DMS79 (cell line): ENCODE measurements at regions not wholly inside any gene's neighbourhood (a gene's known extent, or its start where the extent isn't known, plus 50 kb on each side); places are given as distances from the start of the nearest gene placed in this dataset.

Experiments used
- DNase-seq: peaks from one replicate; lab custom pipeline; 2025; lab: John Stamatoyannopoulos, UW

DNA sequence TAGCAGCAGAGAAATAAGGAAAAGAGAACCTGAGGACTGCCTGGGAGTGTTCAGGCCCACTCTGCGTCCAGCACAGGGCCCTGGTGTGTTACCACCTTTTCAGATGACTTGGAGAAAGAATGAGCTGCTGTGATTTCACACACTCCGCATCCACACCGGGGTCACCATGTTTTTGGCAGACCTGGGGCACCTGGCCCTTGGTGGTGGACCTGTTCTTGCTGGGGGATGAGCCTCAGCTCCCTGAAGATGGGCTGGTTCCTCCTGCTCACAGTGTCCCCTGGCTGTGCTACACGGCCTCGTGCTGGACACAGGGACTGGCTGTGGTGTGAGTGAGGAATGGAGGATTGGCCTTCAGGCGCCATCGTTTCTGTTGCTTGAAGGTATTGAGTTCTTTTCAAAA lies 1381.4 kb downstream of the TBC1D22A start:
- DNase-seq, result no peak

DNA sequence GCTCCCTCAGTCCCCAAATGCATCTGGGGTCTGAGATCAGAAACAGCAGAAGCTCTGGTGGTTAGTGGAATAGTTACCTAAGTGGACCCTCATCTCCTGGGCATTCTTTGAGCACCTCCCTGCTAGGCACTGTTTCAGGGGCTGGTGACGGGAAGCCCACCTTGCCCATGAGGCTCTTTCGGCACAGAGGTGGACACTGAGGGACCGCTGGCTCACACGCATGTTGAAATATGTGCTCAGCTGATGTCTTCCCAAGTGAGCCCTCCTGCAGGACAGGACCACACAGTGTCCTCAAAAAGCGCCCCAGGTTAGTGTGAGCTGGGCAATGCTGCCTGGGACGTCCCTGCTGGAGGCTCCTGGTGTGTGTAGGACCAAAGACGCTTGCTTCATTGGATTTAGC lies 1379.9 kb downstream of the TBC1D22A start:
- no peak for DNase-seq

DNA sequence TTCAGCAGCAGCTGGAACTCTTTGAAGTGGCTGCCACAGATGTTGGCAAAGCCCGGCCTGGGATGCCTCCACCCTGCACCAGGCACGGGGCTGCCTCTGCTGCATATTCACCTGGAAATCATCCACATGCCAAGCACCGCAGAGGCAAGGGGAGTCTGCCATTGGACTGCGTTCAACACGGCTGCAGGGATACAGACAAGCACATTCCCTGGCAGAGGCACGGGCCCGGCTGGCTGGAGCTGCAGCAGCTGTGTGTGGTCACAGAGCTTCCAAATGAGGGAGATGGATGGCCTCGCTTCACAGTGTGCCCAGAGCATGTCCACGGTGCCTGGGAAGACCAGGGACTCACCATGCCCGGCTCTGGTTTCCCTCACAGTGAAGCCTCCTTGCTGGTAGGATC lies 1378.9 kb downstream of the TBC1D22A start:
- DNase-seq, result peak; percentile 47

DNA sequence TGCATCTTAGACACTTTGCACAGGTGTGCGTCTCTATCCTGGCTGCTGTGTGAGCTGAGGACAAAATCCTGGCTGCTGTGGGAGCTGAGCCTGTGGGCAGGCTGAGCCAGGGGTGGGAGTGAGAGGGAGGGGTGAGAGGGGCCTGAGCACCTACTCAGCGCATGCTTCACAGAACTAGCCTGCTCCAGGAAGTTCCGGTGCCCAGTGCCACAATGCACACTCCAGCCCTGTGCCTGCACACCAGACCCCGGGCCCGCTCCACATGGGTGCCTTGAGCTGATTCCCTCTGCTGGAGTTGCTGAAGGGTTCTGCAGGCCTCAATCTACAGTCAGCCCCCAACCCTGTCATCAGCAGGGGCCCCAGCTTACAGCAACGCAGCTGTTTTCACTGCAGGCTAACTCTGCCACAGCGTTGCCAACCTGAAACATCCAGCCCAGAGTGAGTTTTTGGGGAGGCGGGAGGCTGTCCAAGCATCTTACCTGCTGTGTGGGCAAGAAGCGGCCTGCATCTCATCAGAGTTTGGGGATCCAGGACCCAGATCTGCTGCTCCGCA lies 1377.9 kb downstream of the TBC1D22A start:
- no peak for DNase-seq

DNA sequence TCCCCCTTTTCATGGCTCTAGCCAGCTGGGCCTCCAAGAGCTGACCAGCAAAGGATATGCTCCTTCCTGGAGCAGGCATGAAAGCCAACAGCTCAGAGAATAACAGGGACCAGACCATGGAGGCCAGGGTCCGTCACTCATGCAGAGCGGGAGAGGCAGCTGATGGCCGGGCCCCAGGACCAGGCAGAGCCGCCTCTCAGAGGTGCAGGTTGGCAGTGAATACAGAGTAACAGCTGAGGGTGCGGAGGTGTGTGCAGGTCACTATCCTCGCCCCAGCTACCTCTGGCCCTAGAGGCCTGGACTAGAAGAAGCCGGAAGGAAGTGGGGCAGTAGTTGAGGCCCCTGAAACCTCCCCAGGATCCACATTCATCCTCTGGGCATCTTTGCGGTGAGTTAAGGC lies 1377.3 kb downstream of the TBC1D22A start:
- no peak for DNase-seq

DNA sequence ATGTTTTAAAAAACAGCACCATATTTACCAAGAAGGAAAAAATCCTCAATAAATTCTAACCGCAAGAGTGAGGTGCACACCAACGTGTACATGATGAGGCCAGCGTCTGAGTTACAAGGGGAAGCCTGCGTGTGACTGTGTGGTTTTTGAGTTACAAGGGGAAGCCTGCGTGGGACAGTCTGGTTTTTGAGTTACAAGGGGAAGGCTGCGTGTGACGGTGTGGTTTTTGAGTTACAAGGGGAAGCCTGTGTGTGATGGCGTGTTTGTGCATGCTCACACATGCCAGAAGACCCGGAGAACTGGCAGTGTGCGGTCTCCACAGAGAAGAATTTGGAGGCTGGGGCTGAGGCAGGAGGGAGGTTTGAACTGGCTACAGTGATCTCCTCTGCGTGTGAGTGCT lies 1376.4 kb downstream of the TBC1D22A start:
- no peak for DNase-seq

DNA sequence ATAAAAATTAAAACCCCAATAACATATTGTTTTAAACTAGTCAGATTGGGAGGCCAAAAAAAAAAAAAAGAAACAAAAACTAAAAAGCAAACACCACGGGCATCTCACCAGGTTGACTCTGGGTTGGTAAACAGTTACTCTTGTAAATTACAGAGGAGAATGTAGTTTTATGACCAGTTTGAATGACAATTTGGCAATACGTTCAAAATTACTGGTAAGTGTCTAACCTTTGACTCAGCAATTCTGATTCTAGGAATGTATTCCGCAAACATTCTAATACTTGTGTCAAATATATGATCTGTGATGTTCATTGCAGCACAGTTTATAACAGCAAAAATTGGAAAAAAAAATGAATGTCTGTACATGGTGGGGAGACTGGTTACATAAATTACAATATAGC lies 1376.0 kb downstream of the TBC1D22A start:
- DNase-seq, result no peak

DNA sequence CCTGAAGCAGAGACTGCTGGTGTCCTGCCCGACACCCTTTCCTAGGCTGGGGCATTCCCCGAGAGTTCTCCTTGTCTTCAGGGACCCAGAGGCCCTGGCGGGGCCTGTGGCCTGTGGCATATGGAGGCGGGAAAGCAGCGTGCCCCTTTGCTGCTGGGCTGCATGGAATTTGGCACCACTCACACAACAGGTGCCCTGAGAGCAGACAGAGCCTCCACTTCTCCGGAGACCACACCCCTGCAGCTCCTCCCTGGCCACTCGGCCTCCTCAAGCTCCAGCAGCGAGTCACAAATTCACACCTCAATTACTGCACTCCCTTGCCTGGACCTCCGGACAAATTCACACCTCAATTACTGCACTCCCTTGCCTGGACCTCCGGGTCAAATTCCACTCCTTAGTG lies 1375.2 kb downstream of the TBC1D22A start:
- DNase-seq, result peak; percentile 37

DNA sequence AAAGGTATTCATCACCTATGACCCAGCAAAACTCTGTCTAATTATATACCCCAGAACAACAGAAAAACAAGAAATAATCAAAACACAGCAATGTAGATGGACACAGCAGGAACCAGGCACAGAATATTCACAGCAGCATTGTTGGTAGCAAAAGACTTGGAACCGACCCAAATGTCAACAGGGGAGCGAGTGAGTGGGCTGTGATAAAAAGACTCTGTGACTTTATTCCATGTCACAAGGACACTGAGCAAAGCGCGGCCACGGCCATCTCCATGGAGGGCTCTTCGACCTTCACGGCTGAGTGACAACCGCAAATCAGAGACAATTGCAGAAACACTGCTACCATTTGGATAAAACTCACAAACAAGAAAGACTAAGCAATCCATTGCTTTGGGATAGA lies 1373.1 kb downstream of the TBC1D22A start:
- peak; percentile 68 for DNase-seq

DNA sequence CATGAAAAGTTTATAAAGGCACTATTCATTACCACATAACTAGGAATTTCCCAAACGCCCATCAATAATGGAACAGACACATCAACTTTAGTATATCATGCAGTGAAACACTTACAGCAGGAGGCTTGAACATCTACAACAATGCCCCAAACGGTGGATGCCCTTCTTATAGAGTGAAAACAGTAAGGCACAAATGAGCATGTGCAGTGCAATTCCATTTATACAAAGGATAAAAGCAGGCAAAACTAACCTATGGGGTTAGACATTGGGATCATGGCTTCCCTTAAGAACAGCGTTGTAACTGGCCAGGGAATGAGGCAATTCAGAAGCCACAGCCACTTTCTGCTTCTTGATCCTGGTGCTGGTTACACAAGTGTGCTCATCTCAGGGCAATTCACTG lies 1363.0 kb downstream of the TBC1D22A start:
- DNase-seq, result no peak

DNA sequence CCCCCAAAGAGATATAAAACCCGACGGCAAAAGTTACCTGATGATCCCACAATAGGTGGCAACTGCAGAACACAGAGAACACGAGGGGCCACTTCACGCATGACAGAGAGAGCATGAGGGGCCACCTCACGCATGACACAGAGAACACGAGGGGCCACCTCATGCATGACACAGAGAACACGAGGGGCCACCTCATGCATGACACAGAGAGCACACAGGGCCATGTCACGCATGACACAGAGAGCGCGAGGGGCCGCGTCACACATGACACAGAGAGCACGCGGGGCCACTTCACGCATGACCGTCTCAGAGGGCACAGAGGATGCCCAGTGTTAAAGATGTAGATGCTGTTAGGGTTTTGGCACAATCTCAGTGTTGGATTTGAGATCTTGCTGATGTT lies 1359.5 kb downstream of the TBC1D22A start:
- no peak for DNase-seq

DNA sequence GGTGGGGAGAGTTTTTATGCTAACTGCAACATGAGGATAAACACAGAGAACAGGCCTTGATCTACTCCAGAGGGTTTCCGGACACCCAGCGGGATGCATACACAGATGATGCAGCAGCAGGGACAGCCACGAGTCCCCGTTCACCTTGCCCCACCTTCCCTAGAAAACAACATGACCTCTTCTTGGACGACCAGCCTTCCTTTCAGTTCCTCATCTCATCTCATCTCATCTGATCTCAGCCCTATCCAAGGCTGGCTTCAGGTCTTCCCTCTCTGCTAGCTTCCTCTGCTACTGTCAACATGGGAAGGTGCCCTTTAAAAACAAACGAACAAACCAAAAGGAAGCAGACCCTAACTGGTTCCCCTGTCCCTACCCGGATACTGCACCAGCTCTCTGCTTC lies 1356.2 kb downstream of the TBC1D22A start:
- DNase-seq, result no peak

DNA sequence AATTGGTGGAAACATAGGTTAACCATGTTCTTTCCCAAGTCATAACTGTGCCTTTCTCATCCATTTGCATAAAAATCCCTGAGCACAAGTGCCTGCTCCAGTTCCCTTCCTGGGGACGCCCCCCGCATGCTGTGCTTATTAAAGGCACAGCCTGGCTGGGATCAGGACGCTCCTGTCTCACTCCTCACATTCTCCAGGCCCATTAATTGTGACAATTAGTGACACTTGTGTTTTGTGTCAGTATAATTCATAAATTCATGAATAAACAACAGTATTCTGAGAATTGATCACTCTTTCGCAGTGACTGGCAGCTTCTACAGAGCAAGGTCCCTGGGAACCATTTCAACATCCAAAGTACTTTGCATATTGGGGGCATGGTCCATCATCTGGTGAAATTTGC lies 1354.4 kb downstream of the TBC1D22A start:
- no peak for DNase-seq

DNA sequence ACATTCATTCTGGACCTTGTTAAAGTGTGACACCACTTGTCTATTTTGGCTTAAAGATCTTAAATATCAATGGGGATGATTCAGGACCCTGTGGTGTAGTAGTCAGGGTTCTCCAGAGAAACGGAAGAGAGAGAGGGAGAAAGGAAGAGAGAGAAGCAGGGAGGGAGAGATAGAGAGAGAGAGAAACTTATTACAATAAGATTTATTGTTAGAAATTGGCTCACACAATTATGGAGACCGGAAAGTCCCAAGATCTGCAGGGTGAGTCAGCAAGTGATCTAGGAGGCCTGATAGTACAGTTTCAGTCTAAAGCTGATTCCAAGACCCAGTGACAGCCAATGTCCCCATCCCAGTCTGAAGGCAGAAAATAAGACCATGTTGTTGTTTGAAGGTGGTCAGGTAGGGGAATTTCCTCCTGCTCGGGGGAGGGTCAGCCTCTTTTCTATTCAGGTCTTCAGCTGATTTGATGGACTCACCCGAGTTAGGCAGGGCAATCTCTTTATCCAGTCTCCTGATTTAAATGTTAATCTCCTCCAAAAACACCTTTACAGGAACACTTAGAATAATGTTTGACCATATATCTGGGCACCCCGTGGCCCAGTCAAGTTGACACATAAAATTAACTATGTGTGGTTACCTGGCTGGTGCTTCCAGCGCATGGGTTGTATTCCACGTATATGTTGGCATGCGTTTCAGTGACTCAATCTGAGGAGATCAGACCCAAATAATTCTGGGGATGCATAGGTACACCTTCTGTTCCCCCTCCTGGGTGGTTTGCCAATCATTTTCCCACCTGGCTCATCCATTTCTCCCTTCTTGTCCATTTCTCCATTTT lies 1350.5 kb downstream of the TBC1D22A start:
- DNase-seq, result no peak

DNA sequence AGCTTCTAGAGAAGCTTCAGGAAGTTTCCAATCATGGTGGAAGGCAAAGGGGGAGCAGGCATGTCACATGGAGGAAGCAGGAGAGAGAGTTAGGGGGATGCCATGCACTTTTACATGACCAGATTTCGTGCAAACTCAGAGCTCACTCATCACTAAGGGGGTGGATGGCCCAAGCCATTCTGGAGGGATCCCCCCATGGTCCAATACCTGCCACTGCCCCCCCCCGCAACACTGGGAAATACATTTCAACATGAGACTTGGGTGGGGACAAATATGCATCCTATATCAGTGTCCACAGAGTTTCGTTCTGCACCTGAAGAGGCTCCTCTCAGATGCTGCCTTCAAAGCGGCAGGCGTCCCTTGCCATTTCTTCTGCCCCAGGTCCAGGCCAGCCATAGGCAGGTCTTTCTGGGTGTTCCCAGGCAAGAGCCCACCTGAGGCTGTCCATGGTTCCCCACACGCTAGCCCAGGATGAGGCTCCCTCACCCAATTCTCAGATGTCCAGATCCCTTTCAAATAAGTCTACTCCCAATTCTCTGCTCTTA lies 1344.3 kb downstream of the TBC1D22A start:
- no peak for DNase-seq

DNA sequence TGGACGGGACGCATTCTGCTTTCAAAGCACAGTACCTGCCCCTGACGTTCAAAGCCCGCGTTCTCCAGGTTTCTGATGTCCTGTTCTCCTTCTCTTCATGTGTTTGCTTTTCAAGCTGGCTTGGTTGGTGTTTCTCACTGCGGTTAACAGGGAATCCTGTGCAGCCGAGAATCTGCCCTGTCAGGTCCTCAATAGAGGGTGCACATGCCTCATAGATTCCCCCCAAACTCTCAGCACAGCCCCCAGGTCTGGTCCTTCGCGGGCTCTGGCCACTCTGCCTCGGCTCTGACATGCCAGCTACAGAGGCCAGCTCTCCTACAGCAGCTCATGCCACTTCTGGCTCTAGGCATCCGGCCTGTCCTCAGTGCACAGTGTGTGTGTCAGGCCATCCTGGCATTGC lies 1343.8 kb downstream of the TBC1D22A start:
- DNase-seq, result no peak

DNA sequence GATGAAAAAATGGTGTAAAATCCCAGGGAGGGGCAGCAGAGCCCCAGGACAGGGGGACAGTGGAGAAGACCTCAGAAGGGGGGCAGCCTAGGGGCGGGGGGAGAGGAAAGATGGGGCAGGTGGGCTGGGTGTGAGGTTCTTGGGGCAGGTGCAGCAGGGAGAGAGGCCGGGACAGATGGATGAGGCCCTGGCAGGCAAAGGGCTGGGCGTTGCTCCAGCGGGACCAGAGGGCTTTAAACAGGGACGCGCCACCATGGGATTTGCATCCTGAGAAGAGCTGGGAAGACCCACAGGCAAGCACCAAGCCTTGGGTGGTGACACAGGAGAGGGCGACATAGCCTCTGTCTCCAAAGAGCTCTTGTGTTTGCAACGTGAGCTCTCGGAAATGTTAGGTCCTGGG lies 1342.8 kb downstream of the TBC1D22A start:
- no peak for DNase-seq

DNA sequence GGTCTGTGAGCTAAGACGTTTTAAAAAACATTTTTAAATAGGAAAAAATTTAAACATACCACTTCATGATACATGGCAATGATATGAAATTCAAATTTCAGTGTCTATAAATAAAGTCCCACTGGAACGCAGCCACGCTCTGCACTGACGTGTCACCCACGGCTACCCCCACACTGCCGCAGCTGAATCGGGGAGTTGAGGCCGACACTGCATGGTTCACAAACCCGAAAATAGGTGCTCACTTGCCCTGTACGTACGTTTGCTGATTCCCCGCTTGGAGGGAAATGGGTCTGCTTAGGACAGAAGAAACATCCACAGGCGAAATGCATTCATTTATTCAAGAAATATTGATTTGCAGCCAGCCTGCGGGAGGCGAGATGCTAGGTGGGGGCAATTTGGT lies 1342.3 kb downstream of the TBC1D22A start:
- DNase-seq, result no peak

DNA sequence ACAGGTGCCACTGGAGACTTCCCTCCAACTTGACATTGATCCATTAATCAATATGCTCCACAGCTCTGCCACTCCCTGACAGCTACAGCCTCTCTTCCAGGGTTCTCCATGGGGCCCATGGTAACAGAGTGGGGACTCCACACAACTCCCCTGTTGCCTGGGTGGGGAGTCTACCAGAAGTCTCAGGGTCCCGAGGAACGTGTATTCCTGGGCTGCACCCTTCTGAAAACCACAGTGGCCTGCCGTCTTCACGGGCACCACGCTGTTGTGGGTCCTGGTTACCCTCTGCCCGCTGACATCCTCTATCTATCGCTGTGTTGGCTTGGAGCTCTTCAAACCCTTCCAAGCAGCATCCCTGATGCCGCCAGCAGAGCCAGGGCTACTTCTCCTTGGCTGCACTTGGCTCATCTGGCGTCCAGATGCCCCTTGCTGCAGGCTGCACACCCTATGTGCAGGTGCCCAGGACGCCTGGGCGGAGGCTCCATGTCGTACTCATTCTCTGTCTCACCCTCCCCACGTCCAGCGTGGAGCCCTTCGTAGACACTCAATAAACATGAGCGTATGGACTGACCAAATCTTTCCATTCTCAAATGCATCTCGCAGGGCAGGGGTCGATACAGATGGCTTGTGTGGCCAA lies 1341.8 kb downstream of the TBC1D22A start:
- DNase-seq, result no peak

DNA sequence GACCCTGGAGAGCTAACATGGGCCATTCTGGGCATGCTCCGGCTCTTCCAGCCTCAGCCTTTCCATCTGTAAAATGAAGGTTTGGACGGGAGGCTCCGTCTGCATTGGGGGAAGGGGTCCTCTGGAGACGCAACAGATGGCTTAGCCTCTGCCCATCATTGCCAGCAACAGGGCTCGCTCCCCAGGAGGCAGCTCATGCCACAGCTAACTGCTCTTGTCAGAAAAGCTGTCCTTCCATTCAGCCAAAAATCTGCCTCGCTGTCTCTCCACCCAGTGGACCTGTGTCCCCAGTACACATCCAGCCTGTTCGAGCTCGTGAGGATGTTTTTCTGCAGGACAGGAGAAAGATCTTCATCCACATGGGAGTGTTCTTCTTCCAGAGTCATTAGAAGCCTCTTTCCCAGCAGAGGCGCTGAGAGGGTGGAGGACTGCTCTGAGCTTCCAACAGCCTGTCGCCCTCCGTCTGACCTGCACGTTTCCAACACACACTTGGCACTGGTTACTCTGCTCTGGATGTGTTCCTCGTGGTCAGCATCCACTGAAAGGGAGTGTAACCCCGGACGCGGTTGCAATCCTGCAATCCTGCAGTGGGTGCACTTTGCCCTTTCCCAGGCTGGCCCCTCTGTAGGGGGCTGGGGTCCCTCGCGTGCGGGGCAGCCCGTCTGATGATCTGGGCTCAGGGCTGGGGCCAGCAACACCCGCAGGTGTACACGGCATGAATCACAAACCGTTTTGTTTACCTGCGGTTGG lies 1340.9 kb downstream of the TBC1D22A start:
- DNase-seq, result no peak

DNA sequence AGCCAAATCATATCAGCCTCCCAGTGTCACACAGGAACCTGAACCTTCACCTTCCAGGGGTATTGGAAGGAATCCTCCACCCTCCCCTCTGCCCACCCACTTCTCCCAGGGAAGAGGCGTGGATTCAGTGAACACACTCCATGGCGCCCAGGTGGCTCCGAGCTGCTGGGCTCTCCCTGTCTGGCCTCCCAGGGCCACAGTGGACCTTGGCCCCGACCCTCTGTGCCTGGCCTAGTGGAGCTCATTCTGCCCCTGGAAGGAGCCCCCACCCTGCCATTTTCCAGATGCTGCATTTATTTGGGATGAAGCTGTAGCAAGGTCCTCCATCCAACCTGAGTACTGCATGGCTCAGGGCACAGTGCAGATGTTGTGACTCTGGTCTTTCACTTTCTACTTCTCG lies 1340.1 kb downstream of the TBC1D22A start:
- no peak for DNase-seq

DNA sequence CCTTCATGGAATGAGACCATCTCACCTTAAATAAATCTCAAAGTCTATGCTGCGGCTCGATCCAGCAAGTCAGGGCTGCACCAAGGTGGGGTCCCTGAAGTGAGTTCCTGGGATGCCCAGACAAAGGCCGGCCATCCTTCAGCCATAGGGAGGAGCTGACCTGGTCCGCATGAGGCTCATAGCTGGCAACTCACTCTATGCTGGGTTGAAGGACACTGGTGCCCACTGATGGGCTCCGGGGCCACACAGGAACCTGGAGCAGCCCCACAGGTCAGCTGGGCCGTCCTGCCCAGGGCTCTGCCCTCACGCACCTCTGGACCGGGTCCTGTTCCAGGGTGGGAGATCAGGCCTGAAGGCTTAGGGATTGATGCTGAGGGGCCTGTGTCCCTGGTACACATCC lies 1339.3 kb downstream of the TBC1D22A start:
- no peak for DNase-seq
